UCSD-AML1 (cell line): ENCODE measurements at regions not wholly inside any gene's neighbourhood (a gene's known extent, or its start where the extent isn't known, plus 50 kb on each side); places are given as distances from the start of the nearest gene placed in this dataset.

Experiments
- DNase-seq: peaks from one replicate; lab custom pipeline; 2025; ENCODE audit not compliant: unreplicated experiment; lab: John Stamatoyannopoulos, UW

DNA sequence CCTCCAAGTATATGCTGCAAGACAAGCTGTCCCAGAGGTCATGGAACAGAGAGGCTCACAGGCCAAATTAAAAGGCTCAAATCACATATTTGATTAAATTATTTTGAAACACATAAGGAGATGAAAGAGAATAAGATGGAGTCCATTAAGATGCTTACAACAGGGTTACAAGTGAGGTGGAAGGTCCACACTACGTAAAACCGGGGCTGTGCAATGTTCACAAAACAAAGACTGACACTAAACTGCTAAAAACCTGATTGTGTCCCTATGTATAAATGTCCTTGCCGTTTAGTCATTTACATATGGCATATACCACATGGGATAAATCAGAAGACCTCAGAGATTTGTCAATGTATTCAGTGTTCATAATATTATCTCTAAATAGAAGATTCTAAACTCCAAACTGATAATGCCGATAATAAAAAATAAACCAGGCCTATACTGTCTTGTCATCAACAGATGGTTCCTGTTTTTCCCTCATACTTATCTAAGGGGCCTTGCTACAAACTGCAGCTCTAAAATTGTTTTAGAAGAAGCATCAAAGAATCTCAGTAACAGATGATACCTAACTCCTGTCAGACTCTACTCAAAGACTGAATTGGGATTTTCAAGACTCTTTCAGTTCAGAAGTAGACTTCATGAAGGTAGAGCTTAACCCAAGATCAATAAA, 51.8 kb upstream of the RIPOR2 start:
- no peak for DNase-seq

DNA sequence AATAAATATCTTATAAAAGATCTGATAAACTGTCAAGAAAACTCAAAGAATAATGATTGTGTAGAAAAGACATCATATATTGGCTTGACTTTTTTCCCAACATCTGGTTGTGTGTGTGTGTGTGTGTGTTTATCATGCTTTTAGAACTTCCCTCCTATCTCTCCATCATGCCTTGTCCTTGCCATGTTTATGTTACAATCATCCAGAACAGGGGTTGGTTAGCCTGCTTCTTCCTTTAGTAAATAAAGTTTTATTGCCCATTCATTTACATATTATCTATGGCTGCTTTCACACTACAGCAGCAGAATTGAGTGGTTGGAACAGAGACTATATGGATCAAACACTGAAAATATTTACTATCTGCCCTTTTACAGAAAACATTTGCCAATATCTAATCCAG, 52.8 kb upstream of the RIPOR2 start:
- no peak for DNase-seq

DNA sequence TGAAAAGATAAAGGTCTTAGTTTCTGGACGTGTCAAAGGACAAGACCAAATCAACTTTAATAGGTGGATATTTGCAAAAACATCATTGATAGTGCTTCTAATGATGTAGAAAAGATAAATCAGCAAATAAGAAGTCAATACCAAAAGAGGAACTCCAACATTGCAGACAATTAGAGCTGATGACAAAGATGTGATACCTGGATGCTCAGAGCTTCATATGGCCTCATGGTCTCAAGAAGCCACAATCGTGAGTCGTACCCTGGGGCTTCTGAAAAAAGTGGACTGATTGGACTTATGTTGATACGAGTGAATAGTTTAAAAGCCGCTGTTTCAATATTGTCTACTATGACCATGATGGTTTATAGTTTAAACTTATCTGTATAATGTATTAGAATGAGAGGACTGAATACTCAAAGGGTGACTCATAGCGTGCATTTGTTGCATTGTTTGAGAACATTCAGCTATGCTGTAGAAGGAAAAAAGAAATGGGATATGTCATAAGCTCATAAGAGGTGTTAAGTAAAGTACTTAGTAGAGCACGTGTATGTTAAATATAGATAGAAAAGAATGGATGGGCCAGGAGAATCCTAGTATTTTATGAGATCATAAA, 54.6 kb upstream of the RIPOR2 start:
- DNase-seq, result no peak

DNA sequence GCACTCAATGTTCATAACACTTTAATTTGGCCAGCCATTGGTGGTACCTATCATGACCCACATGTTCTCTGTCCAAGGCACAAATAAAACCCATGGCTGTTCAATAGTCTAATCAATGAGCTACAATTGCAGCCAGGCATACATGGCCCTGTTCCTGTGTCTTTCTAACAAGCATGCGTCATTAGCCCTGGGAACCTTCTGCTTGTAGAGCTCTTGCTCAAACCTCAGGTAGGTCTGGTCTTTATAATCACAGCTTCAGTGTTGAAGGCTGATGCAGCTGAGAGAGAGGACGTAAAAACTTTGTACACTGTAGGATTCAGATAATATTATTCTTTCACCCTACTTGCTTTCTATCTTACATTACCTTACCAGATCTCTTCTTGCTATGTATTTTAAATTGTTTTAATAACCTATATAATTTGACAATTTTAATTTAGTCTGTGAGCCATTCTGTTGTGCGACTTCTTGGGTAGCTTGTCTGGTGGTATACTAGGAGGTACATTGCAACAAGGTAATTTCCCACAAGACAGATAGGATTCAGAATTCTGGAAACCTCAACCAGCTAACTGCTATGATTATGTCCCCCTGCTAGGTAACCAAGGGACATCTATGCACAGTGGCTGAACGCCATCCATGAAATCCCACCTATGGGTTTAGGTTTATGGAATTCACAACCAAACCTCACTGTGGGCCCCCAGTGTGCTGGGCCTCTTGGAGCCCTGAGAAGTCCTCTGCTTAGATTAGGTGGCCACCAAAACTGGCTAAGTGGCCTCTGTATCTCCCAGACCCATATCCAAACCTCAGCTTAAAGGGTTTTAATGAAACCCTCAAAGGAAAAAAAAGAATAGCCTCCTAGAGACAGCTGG, 55.4 kb upstream of the RIPOR2 start:
- DNase-seq, result no peak

DNA sequence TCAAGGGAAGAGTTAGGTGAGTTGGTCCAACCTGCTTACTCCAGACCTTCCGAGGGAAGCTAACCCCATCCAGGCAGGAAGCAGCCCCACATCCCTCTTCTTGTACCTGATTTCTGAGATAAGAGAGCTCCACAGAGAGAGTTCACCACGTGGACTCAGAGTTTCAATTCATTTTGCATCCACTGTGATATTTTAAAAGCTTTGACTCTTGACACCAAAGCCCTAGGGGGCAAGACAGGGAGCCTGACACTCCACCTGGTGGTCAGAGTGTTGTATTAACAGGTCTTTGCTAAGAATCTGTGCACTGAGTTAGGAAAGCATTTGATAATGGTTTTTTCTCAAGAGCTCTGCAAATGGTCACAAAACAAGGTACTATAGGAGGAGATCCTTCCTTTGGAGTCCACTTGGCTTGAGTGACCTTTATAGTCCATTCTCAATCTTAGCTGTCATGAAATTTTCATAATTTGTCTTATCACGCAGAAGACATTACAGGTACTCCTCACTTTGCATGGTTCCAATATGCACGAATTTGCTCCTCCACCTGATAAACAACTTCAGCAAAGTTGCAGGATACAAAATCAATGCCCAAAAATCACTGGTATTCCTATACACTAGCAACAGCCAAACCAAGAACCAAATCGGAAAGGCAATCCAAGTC, 56.2 kb upstream of the RIPOR2 start:
- DNase-seq, result peak; percentile 41

DNA sequence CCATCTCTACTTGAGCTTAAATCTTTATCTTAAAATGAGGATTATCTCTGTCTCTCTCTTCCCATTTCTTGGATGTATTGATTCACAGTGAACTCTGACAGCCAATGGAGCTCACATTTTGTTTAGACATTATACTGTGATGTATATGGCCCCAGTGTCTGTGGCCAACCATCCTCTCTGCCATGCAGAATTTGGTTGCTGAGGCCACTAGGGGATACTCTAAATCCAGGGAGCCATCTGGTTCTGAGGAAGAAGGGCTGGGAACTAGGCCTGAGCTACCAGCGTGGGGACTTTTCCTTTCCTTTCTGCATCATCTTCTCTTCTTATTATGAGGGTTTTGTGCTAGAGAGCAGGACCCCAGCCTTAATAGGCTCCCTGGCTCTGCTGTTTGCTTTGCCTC, 59.1 kb upstream of the RIPOR2 start:
- DNase-seq, result no peak

DNA sequence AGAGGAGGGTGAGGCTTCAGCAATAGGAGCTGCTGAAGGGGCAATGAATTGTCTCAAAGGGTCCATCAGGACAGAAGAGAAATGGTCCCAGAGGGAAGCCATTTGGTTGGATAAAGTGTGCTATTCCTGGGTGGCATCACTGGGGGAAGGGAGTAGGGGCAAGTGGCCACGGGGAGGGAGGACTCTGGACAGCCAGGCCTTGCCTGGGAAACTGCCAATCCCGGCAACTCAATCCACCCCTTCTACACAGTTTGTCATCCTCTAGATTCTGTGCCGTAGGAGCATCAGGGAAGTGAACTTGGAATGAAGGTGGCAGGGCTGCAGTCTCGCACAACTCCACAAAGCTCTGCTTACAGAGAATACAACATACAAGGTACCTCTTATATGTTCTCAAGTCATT, 59.5 kb upstream of the RIPOR2 start:
- DNase-seq, result no peak

DNA sequence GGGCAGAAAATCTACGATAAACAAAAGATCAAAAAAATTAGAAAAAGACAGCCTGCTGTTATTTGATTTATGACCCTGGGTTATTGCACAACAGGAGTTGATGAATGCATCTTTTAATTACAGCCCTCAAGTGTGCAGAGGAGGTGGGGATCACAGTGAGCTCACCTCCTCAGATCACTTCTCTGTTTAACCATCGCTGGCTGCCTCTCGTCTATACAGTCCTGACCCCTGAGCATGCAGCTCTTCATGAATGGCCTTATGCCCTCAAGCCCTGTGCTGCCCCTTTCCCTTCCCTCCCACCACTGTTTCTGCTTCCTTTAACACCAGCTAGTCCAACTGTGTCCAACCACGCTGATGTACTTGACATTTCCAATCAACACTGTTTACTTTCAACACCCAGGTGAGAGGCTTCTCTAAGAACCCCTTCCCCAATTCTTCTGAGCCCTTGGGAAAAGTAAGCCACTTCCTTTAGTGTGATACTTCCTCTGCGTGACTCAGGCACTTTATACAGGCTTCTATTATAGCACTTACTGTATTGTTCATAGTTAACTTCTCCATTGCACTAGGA, 60.6 kb upstream of the RIPOR2 start:
- DNase-seq, result peak; percentile 49

DNA sequence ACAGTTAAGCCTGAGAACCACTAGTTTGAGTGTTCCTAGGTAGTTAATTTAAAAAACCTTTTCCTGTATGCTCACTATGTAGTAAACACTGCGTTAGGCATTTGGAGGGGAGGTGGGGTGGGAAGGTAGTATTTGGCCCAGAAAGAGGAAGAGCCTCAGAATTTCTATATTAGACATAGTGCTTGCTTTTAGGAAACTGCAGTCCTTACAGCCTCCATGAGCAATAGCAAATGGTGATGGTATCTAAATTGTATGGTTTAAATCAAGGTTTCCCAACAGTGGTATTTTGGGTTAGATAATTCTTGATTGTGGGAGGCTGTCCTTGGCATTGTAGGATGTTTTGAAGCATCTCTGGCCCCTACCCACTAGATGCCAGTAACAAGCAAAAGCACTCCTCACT, 61.5 kb upstream of the RIPOR2 start:
- no peak for DNase-seq

DNA sequence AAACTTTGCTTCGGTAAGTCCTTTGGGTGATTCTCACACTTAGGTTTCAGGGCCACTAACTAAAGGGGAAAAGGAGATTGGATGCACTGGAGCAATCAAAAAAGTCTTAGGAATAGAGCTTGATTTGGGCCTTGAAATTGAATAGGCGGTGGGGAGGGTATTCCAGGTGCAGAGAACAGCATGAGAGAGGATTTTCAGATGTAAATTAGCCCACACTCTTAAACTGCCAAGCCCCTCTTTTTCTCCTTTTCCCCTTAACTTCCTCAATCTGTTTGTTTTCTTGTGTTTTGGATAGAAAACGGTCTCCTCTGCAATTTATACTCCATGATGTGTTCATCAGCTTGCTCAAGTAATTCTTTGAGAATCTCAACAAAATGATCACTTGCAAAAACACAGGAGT, 62.1 kb upstream of the RIPOR2 start:
- no peak for DNase-seq

DNA sequence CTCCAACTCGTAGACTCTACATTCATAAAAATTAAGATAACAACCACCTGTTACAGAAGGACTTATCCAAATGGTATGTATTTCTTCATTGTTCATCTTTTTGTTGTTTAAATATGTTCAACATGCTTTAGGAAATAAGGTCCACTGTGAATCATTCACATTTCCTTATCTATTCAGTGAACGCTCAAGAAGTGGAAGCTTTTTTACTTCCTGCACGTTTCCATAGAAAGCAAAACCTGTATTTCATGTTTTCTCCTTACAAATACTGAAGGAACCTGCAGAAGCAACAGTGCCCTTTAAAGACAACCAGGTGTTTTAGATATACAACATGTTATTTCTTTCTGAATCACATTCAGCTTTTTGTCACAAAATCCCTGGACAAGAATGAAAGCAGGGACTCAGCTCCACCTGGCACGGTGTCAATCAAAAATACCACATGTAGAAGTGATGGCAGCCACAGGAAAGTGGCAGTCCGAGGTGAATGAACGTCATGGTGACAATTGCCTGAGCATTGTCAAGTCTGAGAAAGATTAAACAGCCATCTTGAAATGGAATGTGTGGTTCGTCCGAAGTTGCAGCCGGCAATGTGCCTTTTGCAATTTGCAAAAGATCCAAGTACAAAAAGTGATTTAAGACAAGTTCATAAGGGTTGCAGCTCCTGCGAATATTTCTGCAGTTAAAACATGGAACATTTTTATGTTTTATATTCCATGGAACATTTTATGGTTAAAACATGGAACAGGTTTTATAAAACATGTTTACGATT, 66.7 kb upstream of the RIPOR2 start:
- DNase-seq, result no peak

DNA sequence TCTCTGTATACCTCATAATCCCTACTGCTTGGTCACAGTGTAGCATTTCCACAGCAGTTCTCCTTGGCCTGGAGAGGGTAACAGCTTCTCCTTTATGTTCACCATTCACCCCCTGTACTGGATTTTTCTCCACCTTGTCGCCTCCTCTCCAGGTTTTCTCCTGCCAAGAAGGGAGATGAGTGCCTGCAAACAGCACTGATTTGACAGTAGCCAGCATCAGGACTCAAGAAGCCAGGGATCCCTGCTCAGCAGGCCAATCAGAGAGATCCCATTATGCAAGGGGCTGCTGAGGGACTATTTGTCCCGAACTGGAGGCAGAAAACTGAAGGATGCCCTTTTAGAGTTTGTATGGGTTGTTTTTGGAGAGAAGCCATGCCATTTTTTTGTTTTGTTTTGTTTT, 68.6 kb upstream of the RIPOR2 start:
- DNase-seq, result no peak

DNA sequence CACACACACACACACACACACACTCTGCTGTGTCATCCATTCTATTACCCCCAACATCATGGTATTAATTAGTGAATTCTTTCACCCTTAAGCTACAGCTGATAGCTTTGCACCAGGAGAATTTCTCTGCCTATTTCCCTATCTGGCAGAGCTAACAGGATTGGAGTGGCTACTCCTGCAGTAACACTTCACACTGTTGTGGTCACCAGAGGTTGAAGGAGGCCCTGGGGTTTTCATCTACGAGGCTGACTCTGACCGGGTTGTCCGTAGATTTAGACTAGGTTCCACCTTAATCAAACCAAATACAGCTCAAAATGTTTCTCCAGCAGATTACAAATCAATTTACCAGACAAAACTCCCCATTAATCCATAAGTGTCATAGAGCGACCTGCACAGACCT, 69.2 kb upstream of the RIPOR2 start:
- no peak for DNase-seq

DNA sequence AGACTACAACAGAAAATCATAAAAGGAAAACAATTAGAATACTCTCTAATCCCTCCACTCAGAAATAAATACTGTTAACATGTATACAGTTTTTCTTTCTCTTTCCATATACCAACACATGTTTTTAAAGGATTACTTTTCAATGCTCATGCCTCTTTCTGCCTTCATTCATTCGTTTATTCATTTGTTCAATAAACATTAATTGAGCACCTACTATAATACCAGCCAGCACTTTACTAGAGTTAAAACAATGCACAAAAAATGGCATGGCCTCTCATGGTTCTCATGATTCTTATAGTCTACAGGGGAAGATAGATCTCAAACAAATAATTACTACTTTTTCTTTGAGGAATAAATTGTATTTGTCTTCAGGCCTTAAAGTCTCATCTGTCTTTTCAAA, 70.3 kb upstream of the RIPOR2 start:
- no peak for DNase-seq

DNA sequence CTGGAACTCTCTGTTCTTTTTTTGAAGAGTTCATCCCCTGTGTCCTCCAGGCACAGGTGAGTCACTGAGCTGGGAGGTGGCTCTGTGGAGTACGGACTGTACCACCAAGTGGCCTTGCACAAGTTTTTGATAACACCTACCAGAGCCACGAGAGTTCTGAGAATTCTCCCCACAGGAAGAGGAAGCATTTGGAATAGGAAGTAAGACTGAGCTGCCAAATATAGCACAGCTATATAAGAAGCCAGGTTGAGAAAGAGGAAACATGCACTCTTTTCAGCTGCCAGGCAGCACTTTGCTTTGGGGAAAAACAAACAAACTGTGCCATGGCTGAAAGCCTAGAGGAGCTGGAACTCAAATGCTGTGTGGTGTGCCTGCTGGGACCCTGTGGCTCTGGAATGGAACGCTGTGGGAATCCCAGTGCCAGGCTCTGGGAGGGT, 70.8 kb upstream of the RIPOR2 start:
- peak; percentile 58 for DNase-seq

DNA sequence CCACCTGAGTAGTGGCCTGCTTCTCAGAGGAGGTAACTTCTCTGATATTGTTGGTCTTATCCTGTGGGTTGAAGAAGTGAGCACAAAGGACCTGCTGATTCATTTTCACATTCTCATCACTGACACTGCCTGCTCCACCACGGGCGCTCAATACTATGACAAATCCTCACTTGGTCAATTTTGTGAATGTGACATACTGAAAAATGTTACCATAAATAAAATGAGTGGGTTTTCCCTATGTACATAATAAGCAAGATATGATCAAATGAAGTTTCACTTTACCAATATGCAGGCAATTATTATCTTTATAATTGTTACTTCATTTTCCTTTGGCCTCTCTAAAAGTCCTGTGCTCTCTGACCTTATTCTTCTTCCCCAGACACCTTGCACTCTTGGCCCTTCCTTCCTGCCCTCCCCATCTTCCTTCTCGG, 71.5 kb upstream of the RIPOR2 start:
- DNase-seq, result no peak

DNA sequence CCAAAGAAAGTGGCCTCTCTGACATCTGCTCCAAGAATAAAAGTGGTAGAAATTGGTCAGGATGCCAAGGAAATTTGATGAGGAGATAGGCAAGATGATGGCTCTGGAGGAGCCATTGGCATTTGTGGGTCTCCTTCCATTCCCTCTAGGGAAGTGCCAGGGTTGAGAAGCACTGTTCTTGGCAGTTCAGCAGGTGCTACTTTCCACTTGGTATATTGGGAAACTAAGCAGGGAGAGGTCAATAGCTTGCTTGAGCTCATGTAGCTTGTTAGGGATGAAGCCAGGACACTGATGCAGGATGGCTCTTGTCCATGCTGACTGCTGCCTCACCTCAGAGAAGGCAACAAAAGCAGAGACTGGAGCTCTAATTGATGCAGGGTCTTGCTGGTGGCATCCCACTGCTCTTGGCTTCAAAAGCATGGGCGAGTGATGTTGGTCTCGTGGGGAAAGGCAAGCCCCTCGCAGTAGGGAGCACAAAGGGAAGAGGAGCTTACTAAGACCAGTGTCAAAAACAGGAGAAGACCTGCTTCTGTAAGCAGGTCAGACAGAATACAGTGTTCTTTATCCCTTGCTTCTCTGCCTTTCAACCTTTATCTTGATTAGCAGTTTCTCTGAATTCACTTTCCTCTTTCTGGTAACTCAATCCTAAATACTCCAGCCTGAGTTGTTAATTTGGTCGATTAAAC, 73.1 kb upstream of the RIPOR2 start:
- no peak for DNase-seq

DNA sequence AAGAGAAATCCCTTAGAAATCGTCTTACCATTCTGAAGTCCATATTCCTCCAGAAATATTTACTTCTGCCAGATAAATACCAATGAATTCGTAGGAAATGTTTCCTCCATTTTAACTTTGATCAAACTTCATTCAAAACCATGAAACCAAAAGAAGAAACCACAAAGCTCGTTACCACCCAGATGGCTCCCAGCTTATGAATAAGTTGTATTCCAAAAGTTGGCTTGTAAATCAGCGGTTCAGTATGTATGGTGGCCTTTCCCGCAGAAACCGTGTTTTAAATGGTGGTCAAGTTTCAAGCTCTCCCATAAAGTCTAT, 73.6 kb upstream of the RIPOR2 start:
- no peak for DNase-seq

DNA sequence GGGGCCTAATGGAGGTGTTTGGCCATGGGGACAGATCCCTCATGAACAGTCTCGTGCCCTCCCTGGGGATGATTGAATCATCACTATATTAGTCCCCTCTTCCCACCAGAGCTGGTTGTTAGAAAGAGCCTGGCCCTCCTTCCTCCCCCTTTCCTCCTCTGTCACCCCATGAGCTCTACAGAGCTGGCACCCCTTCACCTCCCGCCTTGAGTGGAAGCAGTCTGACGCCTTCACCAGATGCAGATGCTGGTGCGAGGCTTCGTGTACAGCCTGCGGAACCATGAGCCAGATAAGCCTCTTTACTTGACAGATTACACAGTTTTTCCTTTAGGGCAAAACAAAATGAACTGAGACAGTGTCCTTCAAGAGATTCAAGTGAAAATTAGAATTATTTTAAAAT, 74.4 kb upstream of the RIPOR2 start:
- peak; percentile 26 for DNase-seq
